ENCODE measurements at regions not wholly inside any gene's neighbourhood (a gene's known extent, or its start where the extent isn't known, plus 50 kb on each side); places are given as distances from the start of the nearest gene placed in this dataset.

- Mint-ChIP-seq H3K27me3 (peaks cover 4% of the 10 kb centered on the region), H3K4me3 (no peak overlapping the region), H3K4me1 (ENCODE audit: low read depth) (no peaks in the 10 kb centered on the region), H3K27ac (no peak overlapping the region), H3K9me3 (no peaks in the 10 kb centered on the region), H3K36me3 (ENCODE audit: low read depth) (no peaks in the 10 kb centered on the region)
- ChIA-PET CTCF (no interaction called here), POLR2A (no interaction called here)
- ATAC-seq: no peak
- no peak for TF ChIP-seq CTCF (IDR thresholded peaks at IDR 0.05)
- no peak for DNase-seq
- intact Hi-C loops (cut with micrococcal nuclease): no loop called here
Measured at GRCh38 chr14:56868660-56869059, 58.4 kb upstream of the OTX2 start.

GRCh38 chr14:56862836-56863235, 52.6 kb upstream of the OTX2 start:
- intact Hi-C loops (cut with micrococcal nuclease): no loop called here
- Mint-ChIP-seq H3K27ac (no peak overlapping the region), H3K36me3 (ENCODE audit: low read depth) (no peaks in the 10 kb centered on the region), H3K4me3 (no peak overlapping the region), H3K27me3 (peaks cover 13% of the 10 kb centered on the region), H3K9me3 (no peaks in the 10 kb centered on the region), H3K4me1 (ENCODE audit: low read depth) (no peaks in the 10 kb centered on the region)
- POLR2A ChIA-PET: no interaction called here
- no peak for TF ChIP-seq CTCF (IDR thresholded peaks at IDR 0.05)
- CTCF ChIA-PET: no interaction called here
- ATAC-seq (no peak), DNase-seq (no peak)

- Mint-ChIP-seq H3K4me3 (no peak overlapping the region), H3K27ac (no peak overlapping the region), H3K4me1 (ENCODE audit: low read depth) (no peaks in the 10 kb centered on the region), H3K27me3 (peaks cover 26% of the 10 kb centered on the region), H3K36me3 (ENCODE audit: low read depth) (no peaks in the 10 kb centered on the region), H3K9me3 (no peaks in the 10 kb centered on the region)
- no peak for TF ChIP-seq CTCF (IDR thresholded peaks at IDR 0.05)
- DNase-seq: no peak
- intact Hi-C loops (cut with micrococcal nuclease): no loop called here
- ATAC-seq: no peak
- CTCF ChIA-PET: no interaction called here
- POLR2A ChIA-PET: no interaction called here
Measured at GRCh38 chr14:56860441-56860840, 50.2 kb upstream of the OTX2 start.

All from activated CD8-positive, alpha-beta T cell treated with anti-CD3 and anti-CD28 coated beads for 36 hours (primary cell).